Mesenchymal stem cell (in vitro differentiated cells and primary cell): ENCODE measurements at regions not wholly inside any gene's neighbourhood (a gene's known extent, or its start where the extent isn't known, plus 50 kb on each side); places are given as distances from the start of the nearest gene placed in this dataset.

Experiments
- DNase-seq: peaks from one replicate; pipeline ENCODE4 v3.0.0-alpha.2; 2013
- H2AFZ ChIP-seq: one replicate; pipeline ENCODE4 v1.6.1; 2013; ENCODE audit warnings: low read depth, mild to moderate bottlenecking, control low read depth, inconsistent platforms, low read length, moderate library complexity
- H2AK5ac ChIP-seq: 2 replicates; pipeline ENCODE4 v1.6.1; 2013; ENCODE audit warnings: low read length, moderate library complexity, mild to moderate bottlenecking, inconsistent platforms; ENCODE audit not compliant: severe bottlenecking
- H2BK120ac ChIP-seq: one replicate; pipeline ENCODE4 v1.6.1; 2013; ENCODE audit warnings: low read depth, mild to moderate bottlenecking, inconsistent platforms, low read length, moderate library complexity
- H2BK12ac ChIP-seq, 2 experiments: one replicate each; pipeline ENCODE4 v1.6.1; 2013; ENCODE audit warnings: inconsistent platforms in 2 of 2, low read length in 2 of 2, mild to moderate bottlenecking in 2 of 2, moderate library complexity in 2 of 2, control low read depth in 1 of 2
- H2BK15ac ChIP-seq: one replicate; pipeline ENCODE4 v1.6.1; 2013; ENCODE audit warnings: mild to moderate bottlenecking, low read depth, inconsistent platforms; ENCODE audit not compliant: poor library complexity, severe bottlenecking
- H2BK5ac ChIP-seq: 2 replicates; pipeline ENCODE4 v1.6.1; 2013; ENCODE audit warnings: low read depth, mild to moderate bottlenecking, low read length, control low read depth, inconsistent platforms; ENCODE audit not compliant: poor library complexity, severe bottlenecking
- H3K14ac ChIP-seq, 2 experiments: one replicate each; pipeline ENCODE4 v1.6.1; 2013; ENCODE audit warnings: inconsistent platforms in 2 of 2, low read length in 2 of 2, control low read depth in 1 of 2, mild to moderate bottlenecking in 1 of 2, moderate library complexity in 1 of 2
- H3K18ac ChIP-seq, 2 experiments: one replicate each; pipeline ENCODE4 v1.6.1; 2013; ENCODE audit warnings: inconsistent platforms in 2 of 2, low read length in 2 of 2, control low read depth in 1 of 2, low read depth in 1 of 2, mild to moderate bottlenecking in 1 of 2
- H3K23ac ChIP-seq, 2 experiments: one replicate each; pipeline ENCODE4 v1.6.1; 2013; ENCODE audit warnings: inconsistent platforms in 2 of 2, low read length in 2 of 2, mild to moderate bottlenecking in 2 of 2, moderate library complexity in 2 of 2, control low read depth in 1 of 2
- H3K27ac ChIP-seq: 2 replicates; pipeline ENCODE4 v1.5.1; 2013; ENCODE audit warnings: mild to moderate bottlenecking, moderate library complexity, low read length, control low read depth, inconsistent platforms; ENCODE audit not compliant: poor library complexity, severe bottlenecking
- H3K27me3 ChIP-seq, 2 experiments: 2 replicates each; pipeline versions ENCODE4 v1.6.1 to v1.7.0; 2013; ENCODE audit warnings: low read length in 2 of 2, mild to moderate bottlenecking in 2 of 2, moderate library complexity in 2 of 2, control low read depth in 1 of 2, inconsistent platforms in 1 of 2; ENCODE audit not compliant: control insufficient read depth in 1 of 2, insufficient read depth in 1 of 2
- H3K36me3 ChIP-seq, 2 experiments: 2 replicates each; pipeline versions ENCODE4 v1.6.1 to v1.7.0; 2013; ENCODE audit warnings: low read length in 2 of 2, control low read depth in 1 of 2, inconsistent platforms in 1 of 2, low read depth in 1 of 2, mild to moderate bottlenecking in 1 of 2; ENCODE audit not compliant: insufficient read depth in 2 of 2, control insufficient read depth in 1 of 2
- H3K4ac ChIP-seq, 2 experiments: one replicate each; pipeline ENCODE4 v1.6.1; 2013; ENCODE audit warnings: inconsistent platforms in 2 of 2, low read length in 2 of 2, mild to moderate bottlenecking in 2 of 2, moderate library complexity in 2 of 2, control low read depth in 1 of 2, low read depth in 1 of 2
- H3K4me1 ChIP-seq: 2 replicates; pipeline ENCODE4 v1.6.1; 2013; ENCODE audit warnings: low read depth, low read length, control low read depth; ENCODE audit not compliant: control insufficient read depth, insufficient read depth
- H3K4me2 ChIP-seq: 2 replicates; pipeline ENCODE4 v1.6.1; 2013; ENCODE audit warnings: low read length, mild to moderate bottlenecking, inconsistent platforms; ENCODE audit not compliant: poor library complexity, severe bottlenecking
- H3K4me3 ChIP-seq, 2 experiments: 2 replicates each; pipeline versions ENCODE4 v1.5.1 to v1.7.0; 2013; ENCODE audit warnings: low read length in 2 of 2, mild to moderate bottlenecking in 2 of 2, control low read depth in 1 of 2, low read depth in 1 of 2; ENCODE audit not compliant: insufficient read depth in 1 of 2
- H3K79me1 ChIP-seq: replicated peaks from 2 replicates; pipeline ENCODE4 v1.6.1; 2013; ENCODE audit warnings: mild to moderate bottlenecking, control low read depth, low read length, inconsistent platforms; ENCODE audit not compliant: poor library complexity, severe bottlenecking
- H3K9ac ChIP-seq: 2 replicates; pipeline ENCODE4 v1.7.0; 2013; ENCODE audit warnings: mild to moderate bottlenecking, low read length, moderate library complexity
- H3K9me3 ChIP-seq: 2 replicates; pipeline ENCODE4 v1.7.0; 2013; ENCODE audit warnings: mild to moderate bottlenecking, low read length; ENCODE audit not compliant: control insufficient read depth
- H4K8ac ChIP-seq: one replicate; pipeline ENCODE4 v1.6.1; 2013; ENCODE audit warnings: inconsistent platforms, mild to moderate bottlenecking, low read length, moderate library complexity
- H4K91ac ChIP-seq: one replicate; pipeline ENCODE4 v1.6.1; 2013; ENCODE audit warnings: mild to moderate bottlenecking, low read length, inconsistent platforms
- WGBS: methylation state at CpG from one replicate; pipeline ENCODE4 v1.1.7; 2013; ENCODE audit warnings: mixed read lengths; 5-methylcytosine and 5-hydroxymethylcytosine counted together

DNA sequence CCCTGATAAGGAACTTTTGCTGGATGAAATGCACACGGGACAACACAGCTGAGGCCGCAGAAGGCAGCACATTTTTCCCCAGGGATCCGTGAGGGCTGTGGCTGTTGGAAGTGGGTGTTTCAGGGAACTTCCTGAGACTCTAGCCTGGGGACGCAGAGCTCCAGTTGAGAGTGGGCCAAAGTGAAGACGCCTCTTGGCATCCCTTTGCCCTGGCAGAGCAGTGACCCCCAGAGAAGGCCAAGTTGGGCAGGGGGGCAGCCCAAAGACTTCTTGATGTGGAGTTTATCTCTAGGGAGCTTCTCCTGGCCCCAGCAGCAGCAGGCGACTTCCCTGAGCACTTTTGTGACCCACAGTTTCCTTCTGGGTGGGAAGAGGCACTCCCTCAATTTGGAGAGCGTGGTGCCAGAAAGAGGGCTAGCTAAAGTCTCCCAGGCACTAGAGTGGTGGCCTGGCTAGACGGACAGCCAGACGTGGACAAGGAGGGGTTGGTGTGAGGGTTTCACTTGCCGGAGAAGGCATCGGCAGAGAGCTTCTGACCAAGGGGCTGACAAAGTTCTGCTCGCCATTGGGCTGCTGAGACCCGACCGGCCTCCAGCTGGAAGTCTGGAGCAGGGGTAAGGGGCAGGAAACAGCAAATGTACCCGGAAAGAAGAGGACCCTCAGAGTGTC is 108.8 kb downstream of the ACKR3 start:
- Histone ChIP-seq H3K9me3 (peaks cover 9% of the 10 kb centered on the region), H3K27ac (no peak overlapping the region), H3K9ac (no peak overlapping the region), H4K8ac (no peak overlapping the region), H3K79me1 (no peaks in the 10 kb centered on the region), H4K91ac (no peak overlapping the region), H3K4me2 (no peak overlapping the region), H3K4me1 (peaks cover 10% of the 10 kb centered on the region), H3K4me3 (no peak overlapping the region), H3K23ac (no peak overlapping the region), H3K36me3 (no peaks in the 10 kb centered on the region), H3K18ac (peak overlapping the region; percentile 13 to 45), H3K14ac (no peak overlapping the region), H2BK15ac (no peak overlapping the region), H3K4ac (peak overlapping the region; percentile 30 to 68), H2BK120ac (no peak overlapping the region), H2BK5ac (no peak overlapping the region), H2AK5ac (peak overlapping the region; percentile 86), H2AFZ (no peak overlapping the region), H3K27me3 (peaks cover 5 to 8% of the 10 kb centered on the region in 2 experiments), H2BK12ac (peak overlapping the region; percentile 38 to 99)
- DNase-seq: no peak
- WGBS: 90% methylated on average over 15 of the region's 15 CpGs

DNA sequence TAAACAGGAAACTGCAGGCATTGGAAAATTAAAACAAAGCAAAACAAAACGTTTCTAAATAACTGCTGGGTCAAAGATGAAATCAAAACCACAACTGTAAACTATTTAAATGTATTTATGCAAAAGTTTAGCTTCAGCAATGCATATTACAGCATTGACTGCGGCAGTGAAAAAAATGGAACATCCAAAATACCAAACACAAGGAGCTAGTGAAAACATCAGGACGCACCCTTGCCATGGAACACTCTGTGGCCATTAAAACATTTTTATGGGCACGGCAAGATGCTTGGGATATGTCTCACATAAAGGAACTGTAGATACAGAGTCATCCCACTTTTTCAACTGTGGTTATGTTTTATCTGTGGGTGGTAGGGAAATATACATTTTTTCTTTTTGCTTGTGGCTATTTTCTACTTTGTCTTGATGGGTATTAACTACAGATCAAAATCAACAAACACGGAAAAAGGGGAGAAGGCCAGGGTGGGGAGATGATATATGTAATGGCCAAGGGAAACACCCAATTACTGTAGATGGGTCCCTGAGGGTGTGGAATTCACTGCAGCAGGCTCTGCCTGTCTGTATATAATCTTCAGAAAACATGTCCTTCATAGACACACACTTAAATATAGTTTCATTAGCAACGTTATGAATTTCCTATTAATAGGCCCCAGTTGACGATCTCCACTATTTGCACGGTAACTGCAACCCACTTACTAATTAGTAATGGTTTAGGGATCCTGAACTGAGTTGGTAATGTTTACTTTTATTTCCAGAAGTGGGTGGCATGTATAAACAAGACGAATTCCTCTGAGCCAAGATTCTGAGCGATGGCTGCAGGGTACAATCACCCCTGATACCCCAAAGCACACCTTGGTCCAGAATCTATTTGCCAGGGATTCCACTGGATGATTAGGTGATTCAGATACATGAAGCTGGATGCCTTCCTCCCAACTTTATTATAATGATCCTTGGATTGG is 110.5 kb downstream of the ACKR3 start:
- H3K36me3 ChIP-seq: no peaks in the 10 kb centered on the region
- H2AFZ ChIP-seq: no peak overlapping the region
- peaks cover 10% of the 10 kb centered on the region for H3K4me1 ChIP-seq
- H2BK120ac ChIP-seq: no peak overlapping the region
- no peak overlapping the region for H3K9ac ChIP-seq
- peak overlapping the region; percentile 28 to 54 for H3K18ac ChIP-seq
- no peak overlapping the region for H3K14ac ChIP-seq
- no peak overlapping the region for H4K8ac ChIP-seq
- no peak overlapping the region for H2BK5ac ChIP-seq
- WGBS: 45% methylated on average over 7 of the region's 10 CpGs
- H3K27ac ChIP-seq: no peak overlapping the region
- H2AK5ac ChIP-seq: no peak overlapping the region
- H2BK15ac ChIP-seq: no peak overlapping the region
- no peaks in the 10 kb centered on the region for H3K79me1 ChIP-seq
- H4K91ac ChIP-seq: no peak overlapping the region
- H3K27me3 ChIP-seq: peaks cover 5 to 8% of the 10 kb centered on the region in 2 experiments
- no peak overlapping the region for H3K4me2 ChIP-seq
- no peak overlapping the region for H3K4ac ChIP-seq
- DNase-seq: peak; percentile 89
- no peak overlapping the region for H2BK12ac ChIP-seq
- peaks cover 1% of the 10 kb centered on the region for H3K9me3 ChIP-seq
- no peak overlapping the region for H3K23ac ChIP-seq
- no peak overlapping the region for H3K4me3 ChIP-seq

DNA sequence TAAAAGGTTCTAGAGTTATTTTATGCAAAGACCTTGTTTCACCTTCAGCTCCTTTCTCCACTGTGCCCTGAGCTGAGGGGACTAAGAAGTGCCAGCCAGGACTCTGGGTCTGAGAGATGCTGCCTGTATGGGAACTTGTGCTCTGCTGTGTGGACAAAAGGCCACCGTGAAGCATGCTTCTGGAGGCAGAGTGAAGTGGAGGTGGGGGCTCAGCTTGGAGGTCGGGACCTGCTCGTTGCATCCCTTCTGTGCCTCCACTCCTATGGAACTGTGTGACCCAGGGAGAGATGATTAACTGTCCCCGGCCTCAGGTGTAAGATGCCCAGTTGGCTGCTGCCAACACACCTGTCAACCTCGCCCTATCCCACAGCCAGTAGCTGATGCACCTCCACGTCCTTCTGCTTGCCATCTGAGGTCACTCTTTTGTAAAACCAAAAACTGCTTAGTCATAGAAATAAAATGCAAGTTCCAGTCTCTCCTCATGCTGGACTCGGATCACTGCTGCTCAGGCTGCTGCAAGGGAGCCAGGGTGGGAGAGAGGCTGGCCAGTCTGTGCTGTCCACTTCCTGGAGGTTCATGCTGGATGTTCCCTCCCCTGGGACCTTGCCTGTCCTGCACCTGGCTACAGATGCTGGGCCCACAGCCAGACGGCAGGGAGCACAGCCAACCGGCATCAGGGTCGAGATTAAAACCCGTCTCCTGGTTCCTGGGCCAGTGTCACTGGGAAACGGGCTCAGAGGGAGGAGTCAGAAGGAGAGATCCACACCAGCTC is 113.2 kb downstream of the ACKR3 start:
- Histone ChIP-seq H3K79me1 (no peaks in the 10 kb centered on the region), H3K4me3 (no peak overlapping the region), H3K27me3 (no peaks in the 10 kb centered on the region), H2AFZ (peak overlapping the region; percentile 2), H2BK12ac (peak overlapping the region; percentile 4 to 9), H3K4me2 (no peak overlapping the region), H4K91ac (peak overlapping the region; percentile 64), H3K4ac (no peak overlapping the region), H3K14ac (peak overlapping the region in 1 of 2 experiments; percentile 30), H4K8ac (no peak overlapping the region), H3K18ac (no peak overlapping the region), H2BK120ac (no peak overlapping the region), H2AK5ac (no peak overlapping the region), H3K23ac (no peak overlapping the region), H3K9me3 (no peaks in the 10 kb centered on the region), H3K9ac (no peak overlapping the region), H3K27ac (no peak overlapping the region), H2BK15ac (peak overlapping the region; percentile 6), H3K36me3 (no peaks in the 10 kb centered on the region), H3K4me1 (peaks cover 26% of the 10 kb centered on the region), H2BK5ac (no peak overlapping the region)
- 84% methylated on average over 12 of the region's 12 CpGs for WGBS
- no peak for DNase-seq
